ENCODE measurements at regions not wholly inside any gene's neighbourhood (a gene's known extent, or its start where the extent isn't known, plus 50 kb on each side); places are given as distances from the start of the nearest gene placed in this dataset.
"Not testable (repeated sequence)": the region's sequence is repeated elsewhere in the genome, so short reads cannot be mapped to it uniquely, and the experiment has no call there.

GRCh38 chr14:43587183-43587582 is 919.9 kb downstream of the FSCB start:
- no peaks in the 10 kb centered on the region for H3K27me3 Mint-ChIP-seq (ENCODE audit: low read depth)
- H3K36me3 Mint-ChIP-seq (ENCODE audit: low read depth) = no peaks in the 10 kb centered on the region
- no peak overlapping the region for H3K27ac Mint-ChIP-seq (ENCODE audit: unreplicated experiment)
- H3K4me1 Mint-ChIP-seq = no peaks in the 10 kb centered on the region
- DNase-seq (ENCODE audit: low read depth, low spot score) = no peak
- TF ChIP-seq CTCF (conservative IDR thresholded peaks at IDR 0.05) = no peak
- peaks cover 3% of the 10 kb centered on the region for H3K9me3 Mint-ChIP-seq
- no peak overlapping the region for H3K4me3 Mint-ChIP-seq

DNA sequence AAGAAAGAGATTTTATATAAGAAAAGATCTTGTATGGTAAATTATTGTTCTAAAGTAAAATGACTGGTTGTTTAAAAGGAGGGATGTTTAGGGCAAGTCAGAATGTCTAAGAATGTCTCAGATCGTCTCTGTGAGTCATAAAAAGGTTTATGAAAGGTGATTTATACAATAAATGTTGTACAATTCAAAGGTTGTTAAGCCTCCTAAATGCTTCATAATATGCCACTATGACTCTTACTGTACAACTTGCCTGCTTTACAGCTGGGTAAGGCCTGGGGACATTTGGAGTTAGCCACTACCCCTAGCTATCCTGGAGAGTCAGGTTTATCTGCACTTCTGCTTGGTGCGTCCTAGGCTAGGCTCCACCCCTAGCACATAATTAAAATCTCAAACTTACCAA is 927.4 kb downstream of the FSCB start:
- Mint-ChIP-seq H3K4me3 (no peak overlapping the region), H3K36me3 (ENCODE audit: low read depth) (peaks cover 2% of the 10 kb centered on the region), H3K9me3 (peaks cover 8% of the 10 kb centered on the region), H3K27me3 (ENCODE audit: low read depth) (no peaks in the 10 kb centered on the region), H3K4me1 (no peaks in the 10 kb centered on the region), H3K27ac (ENCODE audit: unreplicated experiment) (no peak overlapping the region)
- DNase-seq (ENCODE audit: low read depth, low spot score) = no peak
- no peak for TF ChIP-seq CTCF (conservative IDR thresholded peaks at IDR 0.05)

DNA sequence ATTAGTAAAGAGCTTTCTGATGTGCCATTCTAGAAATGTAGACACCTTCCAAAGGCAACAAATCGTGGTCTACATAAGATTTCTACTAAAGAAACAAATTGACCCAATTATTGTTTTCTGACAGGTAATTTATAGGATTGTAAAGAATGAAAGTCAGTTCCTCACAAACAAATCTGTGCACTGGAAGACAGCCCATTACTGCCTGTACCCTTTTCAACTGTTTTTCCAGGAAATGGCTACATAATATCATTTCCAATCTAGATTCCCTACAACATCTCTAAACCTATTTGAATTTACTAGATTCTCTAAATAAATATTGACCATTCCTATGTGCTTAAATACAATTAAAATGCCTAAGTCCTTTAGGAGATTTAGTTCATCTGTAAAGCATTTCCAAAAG is 939.1 kb downstream of the FSCB start:
- H3K4me3 Mint-ChIP-seq = no peak overlapping the region
- no peaks in the 10 kb centered on the region for H3K4me1 Mint-ChIP-seq
- no peak overlapping the region for H3K27ac Mint-ChIP-seq (ENCODE audit: unreplicated experiment)
- no peak for DNase-seq (ENCODE audit: low read depth, low spot score)
- H3K9me3 Mint-ChIP-seq = no peaks in the 10 kb centered on the region
- H3K36me3 Mint-ChIP-seq (ENCODE audit: low read depth) = no peaks in the 10 kb centered on the region
- TF ChIP-seq CTCF (conservative IDR thresholded peaks at IDR 0.05) = no peak
- no peaks in the 10 kb centered on the region for H3K27me3 Mint-ChIP-seq (ENCODE audit: low read depth)

- Mint-ChIP-seq H3K27ac (ENCODE audit: unreplicated experiment) (no peak overlapping the region), H3K27me3 (ENCODE audit: low read depth) (no peaks in the 10 kb centered on the region)
Measured at GRCh38 chr14:43548368-43548767, 958.7 kb downstream of the FSCB start.

DNA sequence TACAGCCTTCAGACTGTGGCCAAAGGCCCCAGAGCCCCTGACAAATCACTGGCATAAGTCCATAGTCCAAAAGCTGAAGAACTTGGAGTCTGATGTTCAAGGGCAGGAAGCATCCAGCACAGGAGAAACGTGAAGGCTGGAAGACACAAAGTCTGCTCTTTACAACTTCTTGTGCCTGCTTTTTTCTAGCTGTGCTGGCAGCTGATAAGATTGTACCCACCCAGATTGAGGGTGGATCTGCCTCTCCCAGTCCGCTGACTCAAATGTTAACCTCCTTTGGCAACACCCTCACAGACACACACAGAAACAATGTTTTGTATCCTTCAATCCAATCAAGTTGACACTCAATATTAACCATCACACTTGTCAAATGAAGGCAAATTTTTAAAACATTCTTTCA is 959.5 kb downstream of the FSCB start:
- not testable (repeated sequence) for H3K27me3 Mint-ChIP-seq (ENCODE audit: low read depth); H3K4me3 Mint-ChIP-seq; H3K9me3 Mint-ChIP-seq; H3K36me3 Mint-ChIP-seq (ENCODE audit: low read depth); H3K4me1 Mint-ChIP-seq; DNase-seq (ENCODE audit: low read depth, low spot score); H3K27ac Mint-ChIP-seq (ENCODE audit: unreplicated experiment)

More at GRCh38 chr14:43548368-43548767, 958.7 kb downstream of the FSCB start:
- no peaks in the 10 kb centered on the region for H3K9me3 Mint-ChIP-seq
- no peaks in the 10 kb centered on the region for H3K4me1 Mint-ChIP-seq
- no peak for DNase-seq (ENCODE audit: low read depth, low spot score)
- no peak for TF ChIP-seq CTCF (conservative IDR thresholded peaks at IDR 0.05)
- H3K4me3 Mint-ChIP-seq = no peak overlapping the region
- no peaks in the 10 kb centered on the region for H3K36me3 Mint-ChIP-seq (ENCODE audit: low read depth)

- H3K9me3 Mint-ChIP-seq = no peaks in the 10 kb centered on the region
- no peak for TF ChIP-seq CTCF (conservative IDR thresholded peaks at IDR 0.05)
Measured at GRCh38 chr14:43541356-43541755, 965.7 kb downstream of the FSCB start.

More at GRCh38 chr14:43541356-43541755, 965.7 kb downstream of the FSCB start:
- H3K27me3 Mint-ChIP-seq (ENCODE audit: low read depth) = no peaks in the 10 kb centered on the region
- no peak for DNase-seq (ENCODE audit: low read depth, low spot score)
- H3K4me1 Mint-ChIP-seq = no peaks in the 10 kb centered on the region
- no peaks in the 10 kb centered on the region for H3K36me3 Mint-ChIP-seq (ENCODE audit: low read depth)
- no peak overlapping the region for H3K27ac Mint-ChIP-seq (ENCODE audit: unreplicated experiment)
- H3K4me3 Mint-ChIP-seq = no peak overlapping the region

Measured in neural crest cell (in vitro differentiated cells).